Activated naive CD8-positive, alpha-beta T cell treated with anti-CD3 and anti-CD28 coated beads, Interleukin-2, amount 10 ng/mL, durations not matched to agents 7 days and 5 days (primary cell): ENCODE measurements at regions not wholly inside any gene's neighbourhood (a gene's known extent, or its start where the extent isn't known, plus 50 kb on each side); places are given as distances from the start of the nearest gene placed in this dataset.

Experiments used
- ATAC-seq: fragments of 150-1000 bp; cut with Tn5 transposase; one replicate; pipeline ENCODE4 v1.10.0; 2021; ENCODE audit warnings: low read depth, moderate library complexity
- POLR2A ChIA-PET: fragments of 350-600 bp; sonication (Branson Sonifier 250); formaldehyde crosslinking; loops from one replicate; lab custom pipeline; 2021; ENCODE audit warnings: antibody characterized with exemption; lab: Charles Lee
- DNase-seq: peaks from one replicate; pipeline ENCODE4 v3.0.0; 2021
- H3K27ac Mint-ChIP-seq: one replicate; pipeline ENCODE4 v1.8.0; 2022; ENCODE audit warnings: mild to moderate bottlenecking, mixed read lengths
- H3K27me3 Mint-ChIP-seq: one replicate; pipeline ENCODE4 v1.8.0; 2022; ENCODE audit warnings: mild to moderate bottlenecking, moderate library complexity, mixed read lengths
- H3K36me3 Mint-ChIP-seq: one replicate; pipeline ENCODE4 v1.8.0; 2021; ENCODE audit warnings: mild to moderate bottlenecking, mixed read lengths
- H3K4me1 Mint-ChIP-seq: one replicate; pipeline ENCODE4 v1.8.0; 2021; ENCODE audit warnings: mixed read lengths
- H3K4me3 Mint-ChIP-seq: one replicate; pipeline ENCODE4 v1.8.0; 2022; ENCODE audit warnings: mild to moderate bottlenecking, moderate library complexity, mixed read lengths
- H3K9me3 Mint-ChIP-seq: one replicate; pipeline ENCODE4 v1.8.0; 2021; ENCODE audit warnings: mixed read lengths

DNA sequence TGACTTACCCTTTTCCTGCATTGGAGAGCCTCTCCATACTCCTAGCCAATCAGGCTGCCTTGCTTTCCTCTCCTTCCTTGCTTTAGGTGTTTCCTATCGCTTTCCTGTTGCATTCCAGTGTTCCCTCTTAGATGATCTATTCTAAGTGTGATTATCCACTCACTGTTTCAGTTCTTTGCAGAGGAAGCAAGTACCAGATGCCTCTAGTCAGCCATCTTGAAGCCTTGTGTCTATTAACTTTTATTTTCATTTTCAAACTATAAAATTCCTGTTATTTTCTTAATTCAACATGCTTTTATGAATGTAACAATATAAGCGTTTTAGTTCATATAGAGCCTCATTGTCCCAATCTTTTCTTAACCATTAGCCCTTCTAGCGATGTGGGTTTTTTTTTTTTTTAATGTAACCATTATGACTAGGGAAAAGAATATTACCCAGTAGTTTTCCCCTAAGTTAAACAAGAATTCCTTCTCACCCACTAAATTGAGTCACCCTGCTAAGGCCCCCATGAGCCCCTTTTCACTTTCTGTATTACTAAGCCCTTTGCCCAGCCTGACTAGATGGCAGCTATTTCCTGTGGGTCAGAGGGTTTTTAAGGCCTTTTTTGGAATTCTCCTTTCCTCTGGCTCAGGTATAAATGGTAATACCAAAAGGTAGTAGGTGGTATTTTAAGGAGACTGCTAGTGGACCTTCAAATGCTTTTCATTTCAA lies 229.4 kb upstream of the CTNNB1 start:
- no peak overlapping the region for H3K27ac Mint-ChIP-seq
- ATAC-seq (no peak), DNase-seq (no peak)
- H3K4me3 Mint-ChIP-seq, result no peak overlapping the region
- POLR2A ChIA-PET, result no interaction called here
- H3K36me3 Mint-ChIP-seq, result peaks cover 2% of the 10 kb centered on the region
- H3K9me3 Mint-ChIP-seq, result peaks cover 8% of the 10 kb centered on the region
- H3K27me3 Mint-ChIP-seq, result peaks cover 12% of the 10 kb centered on the region
- peaks cover 26% of the 10 kb centered on the region for H3K4me1 Mint-ChIP-seq

DNA sequence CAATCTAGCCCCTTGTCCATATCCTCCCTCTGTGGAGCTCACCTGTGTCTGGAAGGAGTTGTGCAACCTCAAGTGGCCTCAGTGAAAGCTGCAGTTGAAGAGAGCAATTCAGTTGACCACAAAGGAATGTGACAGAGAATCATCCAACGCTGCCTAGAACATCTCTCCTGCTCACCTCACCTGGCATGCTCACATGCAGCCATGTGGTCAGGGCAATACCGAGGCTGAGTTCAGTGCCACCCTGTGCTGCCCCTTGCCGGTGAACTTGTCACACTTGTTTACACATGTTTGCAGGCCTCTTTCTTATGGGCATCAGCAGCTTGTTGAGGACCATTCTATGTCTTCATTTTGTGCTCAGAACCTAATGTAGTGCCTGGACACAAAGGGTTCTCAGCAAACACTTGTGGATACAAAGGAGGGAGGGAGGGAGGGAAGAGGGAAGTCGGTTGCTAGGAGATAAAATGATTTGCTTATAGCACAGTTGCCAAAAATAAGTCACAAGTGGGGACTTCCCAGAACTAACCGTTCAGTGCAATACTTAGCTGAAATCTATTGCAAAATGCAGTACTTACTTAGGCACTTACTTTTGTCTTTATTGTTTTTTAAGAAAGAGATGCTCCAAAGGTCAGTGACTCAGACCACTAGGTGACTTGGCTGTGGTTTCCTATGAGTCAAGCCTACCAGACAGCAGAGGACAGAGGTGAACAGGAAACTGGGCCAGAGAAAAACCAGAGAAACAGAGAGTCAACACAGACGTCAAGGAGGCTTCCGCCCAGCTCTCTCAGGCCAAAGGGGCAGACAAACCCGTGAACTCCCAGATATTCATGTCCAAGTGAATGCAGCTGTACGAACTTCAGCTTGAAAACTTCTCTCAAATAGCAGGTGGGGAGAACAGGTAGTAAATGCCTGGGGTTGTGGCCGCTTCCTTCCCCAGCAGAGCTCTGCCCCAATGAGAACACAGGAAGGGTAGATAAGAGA lies 227.8 kb upstream of the CTNNB1 start:
- Mint-ChIP-seq H3K9me3 (peaks cover 8% of the 10 kb centered on the region), H3K27me3 (peaks cover 15% of the 10 kb centered on the region), H3K36me3 (peaks cover 2% of the 10 kb centered on the region), H3K4me3 (peak overlapping the region; percentile 26), H3K27ac (peak overlapping the region; percentile 54), H3K4me1 (peaks cover 26% of the 10 kb centered on the region)
- POLR2A ChIA-PET, result interaction anchor here (1.0 kb wide), 1 partner anchor 227 kb away, joined by 4 read pairs; the partner anchor contains the start of gene CTNNB1
- ATAC-seq (peak; percentile 66), DNase-seq (no peak)

DNA sequence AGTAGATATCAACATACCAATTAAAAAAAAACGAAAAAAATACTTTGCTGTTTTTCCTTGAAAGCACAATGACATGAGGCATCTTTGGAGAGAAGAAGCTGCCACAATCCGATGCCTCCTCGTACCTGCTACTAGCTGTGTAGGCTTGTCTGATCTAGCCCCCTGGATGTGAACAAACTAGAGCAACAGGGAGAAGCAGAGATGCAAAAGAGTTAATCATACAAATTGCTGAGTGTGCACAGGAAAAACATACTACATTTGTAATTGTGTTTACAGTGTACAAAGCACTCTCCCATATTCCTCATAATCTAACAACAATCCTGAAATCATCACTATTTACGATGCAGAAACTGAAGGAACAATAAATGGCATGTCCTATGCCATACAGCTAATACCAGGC lies 227.0 kb upstream of the CTNNB1 start:
- H3K4me3 Mint-ChIP-seq, result peak overlapping the region; percentile 23
- POLR2A ChIA-PET, result interaction anchor here (1.1 kb wide), 1 partner anchor 227 kb away, joined by 3 read pairs; the partner anchor contains the start of gene CTNNB1
- peaks cover 6% of the 10 kb centered on the region for H3K9me3 Mint-ChIP-seq
- H3K36me3 Mint-ChIP-seq, result peaks cover 2% of the 10 kb centered on the region
- H3K27ac Mint-ChIP-seq, result peak overlapping the region; percentile 59
- peaks cover 17% of the 10 kb centered on the region for H3K27me3 Mint-ChIP-seq
- ATAC-seq (no peak), DNase-seq (no peak)
- H3K4me1 Mint-ChIP-seq, result peaks cover 26% of the 10 kb centered on the region

DNA sequence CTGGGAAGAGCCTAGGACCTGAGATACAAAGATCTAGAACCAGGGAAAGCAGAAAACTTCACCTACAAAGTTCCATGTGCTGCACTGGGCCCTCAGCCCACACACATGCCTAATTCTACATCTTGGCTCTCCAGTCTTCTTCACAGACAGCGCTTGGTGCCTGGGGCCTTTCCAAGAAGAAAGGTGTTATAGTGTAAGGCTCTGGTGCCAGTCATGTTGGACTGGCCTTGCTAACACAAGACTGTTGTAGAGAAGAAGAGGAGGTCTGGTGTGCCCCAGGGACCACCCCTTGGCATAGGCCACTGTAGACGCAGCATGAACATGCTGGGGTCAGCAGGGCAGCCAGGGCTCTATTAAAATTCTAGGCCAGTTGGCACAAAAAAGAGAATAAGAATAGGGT lies 226.2 kb upstream of the CTNNB1 start:
- POLR2A ChIA-PET, result interaction anchor here (1.1 kb wide), 1 partner anchor 226 kb away, joined by 3 read pairs; the partner anchor contains the start of gene CTNNB1
- Mint-ChIP-seq H3K9me3 (peaks cover 2% of the 10 kb centered on the region), H3K27me3 (peaks cover 16% of the 10 kb centered on the region), H3K27ac (no peak overlapping the region), H3K4me3 (no peak overlapping the region), H3K36me3 (peaks cover 2% of the 10 kb centered on the region), H3K4me1 (peaks cover 26% of the 10 kb centered on the region)
- DNase-seq, result no peak
- no peak for ATAC-seq

DNA sequence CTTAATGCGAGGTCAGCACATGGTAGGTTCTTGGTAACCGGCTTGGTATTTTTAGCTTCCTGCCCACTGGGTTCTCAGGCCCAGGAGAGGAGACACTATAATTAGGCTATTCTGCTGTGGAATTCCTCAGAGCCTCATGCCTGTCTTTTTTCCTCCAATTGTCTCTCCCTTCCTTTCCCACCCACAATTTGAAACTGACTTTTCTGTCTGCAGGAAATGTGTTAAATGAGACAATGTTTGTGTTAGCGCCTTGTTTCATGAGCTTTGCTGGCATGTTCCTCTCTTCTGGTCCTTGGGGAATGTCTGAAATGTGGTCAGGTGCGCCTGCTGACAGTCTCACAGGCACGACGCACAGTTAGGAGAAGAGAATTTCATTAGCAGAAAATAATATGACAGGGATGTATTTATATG lies 223.6 kb upstream of the CTNNB1 start:
- Mint-ChIP-seq H3K4me1 (peaks cover 22% of the 10 kb centered on the region), H3K27ac (no peak overlapping the region), H3K36me3 (no peaks in the 10 kb centered on the region), H3K27me3 (peaks cover 28% of the 10 kb centered on the region), H3K4me3 (no peak overlapping the region), H3K9me3 (no peaks in the 10 kb centered on the region)
- DNase-seq (no peak), ATAC-seq (no peak)
- POLR2A ChIA-PET, result no interaction called here

DNA sequence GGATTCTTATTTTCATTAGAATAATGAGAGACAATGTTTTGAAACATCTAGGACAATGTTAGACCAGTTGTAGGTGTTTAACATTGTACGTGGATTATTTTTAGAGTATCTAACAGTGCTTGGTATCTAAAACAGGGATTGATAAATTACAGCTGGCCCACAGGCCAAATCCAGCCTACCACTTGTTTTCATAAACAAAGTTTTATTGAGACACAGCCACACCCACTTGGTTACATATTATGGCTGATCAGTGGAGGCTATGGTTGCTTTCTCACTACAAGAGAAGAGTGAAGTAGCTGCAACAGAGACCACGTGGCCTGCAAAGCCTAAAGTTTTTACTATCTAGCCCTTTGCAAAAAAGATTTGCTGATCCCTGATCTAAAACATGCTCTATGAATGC lies 223.1 kb upstream of the CTNNB1 start:
- no peaks in the 10 kb centered on the region for H3K9me3 Mint-ChIP-seq
- DNase-seq, result no peak
- H3K27ac Mint-ChIP-seq, result no peak overlapping the region
- no peak overlapping the region for H3K4me3 Mint-ChIP-seq
- peaks cover 33% of the 10 kb centered on the region for H3K27me3 Mint-ChIP-seq
- peaks cover 20% of the 10 kb centered on the region for H3K4me1 Mint-ChIP-seq
- no peaks in the 10 kb centered on the region for H3K36me3 Mint-ChIP-seq
- ATAC-seq, result no peak
- POLR2A ChIA-PET, result no interaction called here

DNA sequence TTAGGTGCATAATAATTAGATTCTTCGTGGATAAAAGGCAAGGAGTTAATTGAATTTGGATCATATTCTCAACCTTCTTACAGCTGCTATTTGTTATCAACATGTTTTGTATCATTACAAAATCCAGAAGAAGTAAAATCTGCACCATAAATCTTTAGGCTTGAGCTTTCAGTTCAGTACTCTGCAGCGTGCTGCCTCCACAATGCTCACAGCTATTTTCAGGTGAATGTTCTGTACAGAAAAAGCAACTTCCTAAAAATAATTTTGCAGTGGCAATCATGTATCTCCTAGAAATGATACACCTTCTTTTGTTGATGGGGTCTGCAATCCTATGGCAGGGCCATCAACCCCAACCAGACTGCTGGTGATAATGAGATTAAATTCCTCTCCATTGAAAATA lies 220.9 kb upstream of the CTNNB1 start:
- peaks cover 8% of the 10 kb centered on the region for H3K4me1 Mint-ChIP-seq

DNA sequence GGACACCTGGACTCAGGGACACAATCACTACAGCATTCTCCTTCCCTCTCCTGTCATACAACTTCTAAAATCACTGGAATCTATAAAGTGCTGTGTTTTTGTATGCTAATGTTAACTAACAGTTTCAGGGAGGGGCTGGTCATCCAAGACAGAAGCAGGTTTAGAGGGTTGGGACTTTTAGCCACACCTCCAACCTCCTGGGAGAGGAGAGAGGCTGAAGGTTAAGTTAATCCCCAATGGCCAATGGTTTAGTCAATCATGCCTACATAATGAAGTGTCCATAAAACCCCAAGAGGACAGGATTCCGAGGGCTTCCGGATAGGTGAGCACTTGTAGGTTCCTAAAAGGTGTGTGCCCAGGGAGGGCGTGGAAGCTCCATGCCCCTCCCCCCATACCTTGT lies 219.3 kb upstream of the CTNNB1 start:
- Mint-ChIP-seq H3K4me1 (peaks cover 8% of the 10 kb centered on the region), H3K27me3 (peaks cover 53% of the 10 kb centered on the region), H3K36me3 (no peaks in the 10 kb centered on the region), H3K4me3 (no peak overlapping the region), H3K9me3 (no peaks in the 10 kb centered on the region), H3K27ac (no peak overlapping the region)
- DNase-seq (no peak), ATAC-seq (no peak)
- POLR2A ChIA-PET, result no interaction called here

More for the DNA sequence above, 220.9 kb upstream of the CTNNB1 start:
- Mint-ChIP-seq H3K4me3 (no peak overlapping the region), H3K36me3 (no peaks in the 10 kb centered on the region), H3K27me3 (peaks cover 46% of the 10 kb centered on the region), H3K9me3 (no peaks in the 10 kb centered on the region), H3K27ac (no peak overlapping the region)
- no peak for DNase-seq
- ATAC-seq, result no peak
- POLR2A ChIA-PET, result no interaction called here

DNA sequence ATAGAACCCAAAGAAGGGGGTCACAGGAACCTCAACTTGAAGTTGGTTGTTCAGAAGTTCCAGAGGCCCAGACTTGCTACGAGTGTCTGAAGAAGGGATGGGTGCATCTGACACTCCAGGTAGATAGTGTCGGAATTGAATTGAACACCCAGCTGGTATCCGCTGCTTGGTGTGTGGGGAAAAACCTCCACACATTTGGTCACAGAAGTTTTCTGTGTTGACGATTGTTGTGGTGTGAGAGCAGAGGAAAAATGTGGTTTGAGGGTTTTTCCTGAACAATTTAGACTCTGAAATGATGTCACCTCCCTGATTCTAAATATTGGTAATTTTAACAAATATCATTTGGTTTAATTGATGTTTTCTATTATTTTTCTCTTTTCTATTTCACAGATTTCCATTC lies 218.8 kb upstream of the CTNNB1 start:
- no peaks in the 10 kb centered on the region for H3K9me3 Mint-ChIP-seq
- no peak for DNase-seq
- peaks cover 57% of the 10 kb centered on the region for H3K27me3 Mint-ChIP-seq
- H3K4me1 Mint-ChIP-seq, result peaks cover 8% of the 10 kb centered on the region
- no peak overlapping the region for H3K27ac Mint-ChIP-seq
- ATAC-seq, result no peak
- no peak overlapping the region for H3K4me3 Mint-ChIP-seq
- POLR2A ChIA-PET, result no interaction called here
- no peaks in the 10 kb centered on the region for H3K36me3 Mint-ChIP-seq

DNA sequence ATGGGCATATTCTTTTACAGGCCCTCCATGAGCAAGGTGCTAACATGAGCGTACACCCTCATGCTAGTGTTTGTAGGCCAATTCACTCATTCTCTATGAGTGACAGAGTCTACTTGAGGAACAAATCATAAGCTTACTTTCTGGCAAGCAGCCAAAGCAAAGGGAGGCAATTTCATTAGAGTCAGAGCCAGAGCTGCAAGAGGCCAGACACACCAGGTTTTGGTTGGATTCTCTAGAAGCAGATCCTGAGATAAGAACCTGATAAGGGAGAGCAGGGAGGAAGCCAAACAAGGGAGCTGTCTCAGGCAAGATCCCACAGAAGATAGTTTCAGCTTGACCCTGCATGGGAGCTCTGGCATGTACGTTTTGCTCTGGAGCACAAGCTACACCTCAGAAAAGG lies 214.1 kb upstream of the CTNNB1 start:
- H3K27me3 Mint-ChIP-seq, result peaks cover 61% of the 10 kb centered on the region
- H3K9me3 Mint-ChIP-seq, result no peaks in the 10 kb centered on the region
- no peaks in the 10 kb centered on the region for H3K36me3 Mint-ChIP-seq
- H3K27ac Mint-ChIP-seq, result no peak overlapping the region
- no peak for ATAC-seq
- H3K4me1 Mint-ChIP-seq, result peaks cover 7% of the 10 kb centered on the region
- H3K4me3 Mint-ChIP-seq, result no peak overlapping the region
- no peak for DNase-seq
- POLR2A ChIA-PET, result no interaction called here

DNA sequence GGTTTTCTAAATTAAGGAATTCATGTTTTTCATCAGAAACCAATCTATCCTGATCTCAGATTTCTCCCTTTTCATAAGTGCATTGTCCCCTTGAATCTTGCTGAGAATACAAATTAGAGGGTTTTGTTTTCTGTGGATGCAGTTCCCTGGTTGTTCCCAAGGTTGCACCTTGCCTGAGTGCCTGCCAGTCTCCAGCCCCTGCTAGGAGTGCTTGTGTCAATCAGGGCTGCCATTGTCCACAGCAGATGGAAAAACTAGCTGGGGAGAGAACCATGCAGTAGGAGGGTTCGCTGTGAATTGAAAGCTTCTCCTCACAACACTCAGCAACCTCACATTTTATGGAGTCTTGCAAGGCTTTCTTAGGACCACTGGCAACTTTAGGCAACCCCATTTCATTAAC lies 210.8 kb upstream of the CTNNB1 start:
- no peak overlapping the region for H3K4me3 Mint-ChIP-seq
- peaks cover 42% of the 10 kb centered on the region for H3K27me3 Mint-ChIP-seq
- H3K9me3 Mint-ChIP-seq, result no peaks in the 10 kb centered on the region
- no peaks in the 10 kb centered on the region for H3K4me1 Mint-ChIP-seq
- no peak overlapping the region for H3K27ac Mint-ChIP-seq
- DNase-seq (no peak), ATAC-seq (no peak)
- POLR2A ChIA-PET, result no interaction called here
- H3K36me3 Mint-ChIP-seq, result no peaks in the 10 kb centered on the region

DNA sequence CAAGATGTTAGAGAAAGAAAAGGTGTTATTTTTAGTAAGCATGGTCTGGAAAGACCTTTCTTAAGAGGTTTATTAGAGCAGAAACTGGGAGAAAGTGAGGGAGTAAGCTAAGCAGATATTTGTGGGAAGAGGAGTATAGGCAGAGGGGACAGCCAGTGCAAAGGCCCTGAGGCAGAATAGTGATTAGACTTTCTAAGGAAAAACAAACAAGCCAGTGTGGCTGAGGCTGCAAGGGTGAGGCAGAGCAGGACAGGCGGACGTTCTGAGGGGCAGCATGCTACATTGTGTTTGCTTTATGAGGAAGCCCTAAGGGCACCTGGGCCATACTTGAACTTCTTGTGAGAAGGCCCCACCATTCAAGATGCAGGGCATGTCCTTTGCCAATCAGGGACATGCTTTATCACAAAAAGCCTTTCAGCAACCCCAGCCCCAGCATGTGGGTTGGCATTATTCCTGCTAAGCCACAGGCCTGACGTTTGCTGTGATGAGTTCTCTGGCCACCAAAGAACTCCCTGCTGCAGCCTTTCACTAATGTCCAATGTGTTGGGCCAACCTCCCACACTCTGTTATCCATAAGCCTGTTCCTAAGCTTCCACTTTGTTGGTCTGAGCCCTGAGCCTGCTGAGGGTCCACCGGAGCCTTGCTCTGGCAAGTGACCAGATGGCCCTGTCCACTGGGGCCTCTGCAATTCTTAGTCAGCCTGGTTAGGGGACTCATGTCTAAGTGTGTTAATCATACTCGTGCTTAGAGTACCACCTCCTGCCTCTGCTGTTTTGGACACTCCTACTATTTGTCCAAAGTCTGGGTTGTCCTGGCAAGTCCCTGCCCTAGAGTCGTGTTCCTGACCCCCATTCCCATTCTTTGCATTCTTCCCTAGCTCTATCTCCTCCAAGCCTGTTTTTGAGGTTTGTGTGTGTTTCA lies 209.9 kb upstream of the CTNNB1 start:
- H3K9me3 Mint-ChIP-seq, result no peaks in the 10 kb centered on the region
- H3K36me3 Mint-ChIP-seq, result no peaks in the 10 kb centered on the region
- no peak overlapping the region for H3K4me3 Mint-ChIP-seq
- ATAC-seq (no peak), DNase-seq (no peak)
- peaks cover 42% of the 10 kb centered on the region for H3K27me3 Mint-ChIP-seq
- POLR2A ChIA-PET, result no interaction called here
- no peaks in the 10 kb centered on the region for H3K4me1 Mint-ChIP-seq
- H3K27ac Mint-ChIP-seq, result no peak overlapping the region

DNA sequence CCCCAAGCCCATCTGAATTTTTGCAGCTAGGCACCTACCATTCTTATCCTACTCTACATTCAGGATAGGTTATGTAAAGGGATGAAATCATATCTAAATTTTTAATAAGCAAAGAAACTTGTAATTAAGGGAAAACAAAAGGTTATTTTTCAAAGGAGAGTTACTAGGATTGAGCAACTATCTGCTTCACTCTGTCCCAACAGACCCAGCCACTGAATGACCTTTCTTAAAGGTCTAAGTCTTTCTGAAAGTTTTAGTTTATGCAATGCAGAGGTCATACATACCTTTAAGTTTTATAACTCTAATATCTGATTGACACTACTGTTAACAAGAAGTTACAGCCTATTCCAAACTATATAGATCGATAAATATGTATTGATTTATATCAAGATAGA lies 209.2 kb upstream of the CTNNB1 start:
- Mint-ChIP-seq H3K27me3 (peaks cover 35% of the 10 kb centered on the region), H3K27ac (no peak overlapping the region), H3K36me3 (no peaks in the 10 kb centered on the region), H3K9me3 (no peaks in the 10 kb centered on the region), H3K4me3 (no peak overlapping the region), H3K4me1 (no peaks in the 10 kb centered on the region)
- DNase-seq (no peak), ATAC-seq (no peak)
- POLR2A ChIA-PET, result no interaction called here
